H9 (cell line): ENCODE measurements at regions not wholly inside any gene's neighbourhood (a gene's known extent, or its start where the extent isn't known, plus 50 kb on each side); places are given as distances from the start of the nearest gene placed in this dataset.

Experiments used
- DNase-seq: peaks from one replicate; pipeline ENCODE4 v3.0.0-alpha.2; 2017
- H2AFZ ChIP-seq: one replicate; pipeline ENCODE4 v1.6.1; 2013; ENCODE audit warnings: mild to moderate bottlenecking, low read length, control low read depth, moderate library complexity
- H2AK5ac ChIP-seq: 2 replicates; pipeline ENCODE4 v1.6.1; 2013; ENCODE audit warnings: low read length, control low read depth, mixed read lengths; ENCODE audit not compliant: insufficient read length
- H2BK120ac ChIP-seq: one replicate; pipeline ENCODE4 v1.6.1; 2013; ENCODE audit warnings: low read depth, mild to moderate bottlenecking, low read length, control low read depth, inconsistent platforms; ENCODE audit not compliant: poor library complexity, severe bottlenecking
- H2BK12ac ChIP-seq: 2 replicates; pipeline ENCODE4 v1.6.1; 2013; ENCODE audit warnings: low read length, control low read depth, mixed read lengths, low read depth; ENCODE audit not compliant: insufficient read length
- H2BK15ac ChIP-seq: 2 replicates; pipeline ENCODE4 v1.6.1; 2013; ENCODE audit warnings: low read depth, low read length, control low read depth
- H2BK20ac ChIP-seq: one replicate; pipeline ENCODE4 v1.6.1; 2013; ENCODE audit warnings: low read depth, mild to moderate bottlenecking, low read length, control low read depth, inconsistent platforms; ENCODE audit not compliant: poor library complexity, severe bottlenecking
- H2BK5ac ChIP-seq: 2 replicates; pipeline ENCODE4 v1.6.1; 2013; ENCODE audit warnings: low read length, control low read depth, mixed read lengths; ENCODE audit not compliant: insufficient read length
- H3K14ac ChIP-seq: 2 replicates; pipeline ENCODE4 v1.6.1; 2013; ENCODE audit warnings: low read length, control low read depth; ENCODE audit not compliant: insufficient read depth
- H3K18ac ChIP-seq: 2 replicates; pipeline ENCODE4 v1.6.1; 2013; ENCODE audit warnings: low read depth, mild to moderate bottlenecking, mixed read lengths, low read length, control low read depth; ENCODE audit not compliant: insufficient read length
- H3K23ac ChIP-seq: 2 replicates; pipeline ENCODE4 v1.6.1; 2013; ENCODE audit warnings: low read length, control low read depth, mixed read lengths, low read depth; ENCODE audit not compliant: insufficient read length
- H3K23me2 ChIP-seq: 2 replicates; pipeline ENCODE4 v1.6.1; 2013; ENCODE audit warnings: low read depth, mild to moderate bottlenecking, mixed read lengths, low read length, control low read depth; ENCODE audit not compliant: insufficient read length, poor library complexity, severe bottlenecking
- H3K27ac ChIP-seq: 2 replicates; pipeline ENCODE4 v1.5.1; 2013; ENCODE audit warnings: low read length, control low read depth, mixed read lengths, low read depth; ENCODE audit not compliant: insufficient read length
- H3K27me3 ChIP-seq: 2 replicates; pipeline ENCODE4 v1.6.1; 2013; ENCODE audit warnings: low read length, control low read depth, inconsistent platforms; ENCODE audit not compliant: insufficient read depth
- H3K4ac ChIP-seq: 2 replicates; pipeline ENCODE4 v1.6.1; 2013; ENCODE audit warnings: low read depth, mild to moderate bottlenecking, control low read depth, inconsistent platforms, low read length, moderate library complexity
- H3K4me1 ChIP-seq: 2 replicates; pipeline ENCODE4 v1.6.1; 2013; ENCODE audit warnings: low read length, control low read depth, inconsistent platforms; ENCODE audit not compliant: insufficient read depth
- H3K4me2 ChIP-seq: 2 replicates; pipeline ENCODE4 v1.6.1; 2013; ENCODE audit warnings: low read length, control low read depth, mixed read lengths; ENCODE audit not compliant: insufficient read length, insufficient read depth
- H3K56ac ChIP-seq: 2 replicates; pipeline ENCODE4 v1.6.1; 2013; ENCODE audit warnings: low read depth, mild to moderate bottlenecking, mixed read lengths, low read length, control low read depth; ENCODE audit not compliant: insufficient read length
- H3K79me1 ChIP-seq: 2 replicates; pipeline ENCODE4 v1.6.1; 2013; ENCODE audit warnings: low read depth, mild to moderate bottlenecking, moderate library complexity, low read length, control low read depth, inconsistent platforms; ENCODE audit not compliant: insufficient read depth, poor library complexity, severe bottlenecking
- H3K79me2 ChIP-seq: 2 replicates; pipeline ENCODE4 v1.6.1; 2013; ENCODE audit warnings: low read length, control low read depth, inconsistent platforms; ENCODE audit not compliant: insufficient read depth
- H3K9ac ChIP-seq: 2 replicates; pipeline ENCODE4 v1.6.1; 2013; ENCODE audit warnings: low read length, control low read depth, mixed read lengths; ENCODE audit not compliant: insufficient read length; ENCODE audit errors: extremely low read depth
- H3K9me3 ChIP-seq: one replicate; pipeline ENCODE4 v1.6.1; 2013; ENCODE audit warnings: low read depth, low read length, inconsistent platforms; ENCODE audit not compliant: control insufficient read depth
- H3T11ph ChIP-seq: one replicate; pipeline ENCODE4 v1.6.1; 2013; ENCODE audit warnings: mild to moderate bottlenecking, low read length, control low read depth, inconsistent platforms
- H4K20me1 ChIP-seq: one replicate; pipeline ENCODE4 v1.6.1; 2013; ENCODE audit not compliant: control insufficient read depth, insufficient read length, insufficient read depth
- H4K5ac ChIP-seq: 2 replicates; pipeline ENCODE4 v1.6.1; 2013; ENCODE audit warnings: low read depth, mild to moderate bottlenecking, mixed read lengths, low read length, control low read depth; ENCODE audit not compliant: insufficient read length
- H4K8ac ChIP-seq: replicated peaks from 2 replicates; pipeline ENCODE4 v1.6.1; 2013; ENCODE audit warnings: low read length, control low read depth, mixed read lengths, low read depth; ENCODE audit not compliant: insufficient read length
- H4K91ac ChIP-seq: 2 replicates; pipeline ENCODE4 v1.6.1; 2013; ENCODE audit warnings: low read depth, mild to moderate bottlenecking, moderate library complexity, mixed read lengths, low read length, control low read depth; ENCODE audit not compliant: insufficient read length
- H3K27ac Mint-ChIP-seq, 3 experiments: 2 replicates in 2 of 3; 3 replicates in 1 of 3; pipeline ENCODE4 v1.8.0; 2020 to 2021; ENCODE audit warnings: mixed read lengths in 3 of 3, mild to moderate bottlenecking in 1 of 3, moderate library complexity in 1 of 3
- H3K27me3 Mint-ChIP-seq: 2 replicates; pipeline ENCODE4 v1.8.0; 2021; ENCODE audit warnings: low read depth, mild to moderate bottlenecking, moderate library complexity, mixed read lengths
- H3K36me3 Mint-ChIP-seq, 3 experiments: 2 replicates in 2 of 3; 3 replicates in 1 of 3; pipeline ENCODE4 v1.8.0; 2020 to 2021; ENCODE audit warnings: low read depth in 3 of 3, mixed read lengths in 3 of 3; ENCODE audit not compliant: insufficient read depth in 1 of 3
- H3K4me1 Mint-ChIP-seq, 2 experiments: 2 replicates each; pipeline ENCODE4 v1.8.0; 2020; ENCODE audit warnings: mixed read lengths in 2 of 2
- H3K4me3 Mint-ChIP-seq, 2 experiments: 2 replicates in 1 of 2; 3 replicates in 1 of 2; pipeline ENCODE4 v1.8.0; 2020 to 2021; ENCODE audit warnings: mild to moderate bottlenecking in 2 of 2, mixed read lengths in 2 of 2, moderate library complexity in 1 of 2
- H3K9me3 Mint-ChIP-seq, 2 experiments: 2 replicates in 1 of 2; 3 replicates in 1 of 2; pipeline ENCODE4 v1.8.0; 2020; ENCODE audit warnings: mild to moderate bottlenecking in 2 of 2, mixed read lengths in 2 of 2, moderate library complexity in 1 of 2
- CTCF ChIP-seq: fragments of 200-600 bp; sonication (generic); conservative IDR thresholded peaks from 3 replicates; pipeline ENCODE4 v1.8.0; 2021; ENCODE audit warnings: antibody characterized with exemption, mild to moderate bottlenecking
- WGBS: extraction: QIAGEN DNeasy Blood & Tissue Kit; methylation state at CpG from one replicate; pipeline ENCODE4 v1.1.7; 2013; ENCODE audit warnings: missing lambda C conversion rate, low lambda C conversion rate, mixed read lengths; ENCODE audit not compliant: insufficient read length; ENCODE audit errors: extremely low coverage; 5-methylcytosine and 5-hydroxymethylcytosine counted together

- Histone ChIP-seq H3T11ph (no peak overlapping the region), H3K9me3 (peaks cover 14% of the 10 kb centered on the region), H3K23ac (no peak overlapping the region), H3K14ac (no peak overlapping the region), H3K18ac (no peak overlapping the region), H3K4me2 (no peak overlapping the region), H2BK15ac (no peak overlapping the region), H2BK12ac (no peak overlapping the region), H3K9ac (no peak overlapping the region), H3K27me3 (no peaks in the 10 kb centered on the region), H3K4me1 (no peaks in the 10 kb centered on the region), H4K91ac (no peak overlapping the region), H2BK120ac (no peak overlapping the region), H2AFZ (no peak overlapping the region), H3K23me2 (no peaks in the 10 kb centered on the region), H4K5ac (no peak overlapping the region), H3K79me2 (no peaks in the 10 kb centered on the region), H3K27ac (no peak overlapping the region), H2BK20ac (no peak overlapping the region), H3K4ac (no peak overlapping the region), H3K79me1 (no peaks in the 10 kb centered on the region), H4K20me1 (no peaks in the 10 kb centered on the region), H2AK5ac (no peak overlapping the region), H2BK5ac (no peak overlapping the region), H3K56ac (no peak overlapping the region), H4K8ac (no peak overlapping the region)
- DNase-seq = no peak
- no CpG with 5 or more reads among the region's 3 CpGs for WGBS
- H3K36me3 Mint-ChIP-seq = peaks cover 16 to 34% (median 23%) of the 10 kb centered on the region in 3 experiments
- no peaks in the 10 kb centered on the region for H3K27me3 Mint-ChIP-seq
- peaks cover 40 to 41% of the 10 kb centered on the region in 2 experiments for H3K9me3 Mint-ChIP-seq
- H3K4me3 Mint-ChIP-seq = no peak overlapping the region
- no peak for TF ChIP-seq CTCF
- H3K27ac Mint-ChIP-seq = no peak overlapping the region
- H3K4me1 Mint-ChIP-seq = no peaks in the 10 kb centered on the region
Measured at GRCh38 chr2:22582107-22582506, 802.9 kb upstream of the KLHL29 start.
